Osteoblast (primary cell): ENCODE measurements at regions not wholly inside any gene's neighbourhood (a gene's known extent, or its start where the extent isn't known, plus 50 kb on each side); places are given as distances from the start of the nearest gene placed in this dataset.

Experiments used
- DNase-seq: peaks from one replicate; pipeline ENCODE4 v3.0.0; 2011; ENCODE audit warnings: low spot score, mixed read lengths; ENCODE audit not compliant: insufficient read length; ENCODE audit errors: missing footprints
- H2AFZ ChIP-seq: 2 replicates; pipeline ENCODE4 v1.6.0; 2011; ENCODE audit warnings: mild to moderate bottlenecking, low read length
- H3K27ac ChIP-seq: 2 replicates; pipeline ENCODE4 v1.5.1; 2011; ENCODE audit warnings: mild to moderate bottlenecking, low read depth, low read length, moderate library complexity
- H3K27me3 ChIP-seq: 2 replicates; pipeline ENCODE4 v1.6.0; 2012; ENCODE audit warnings: mild to moderate bottlenecking, control low read depth, inconsistent platforms, low read length, moderate library complexity; ENCODE audit not compliant: insufficient read depth
- H3K36me3 ChIP-seq: 2 replicates; pipeline ENCODE4 v1.5.1; 2011; ENCODE audit warnings: mild to moderate bottlenecking, low read length, control low read depth, moderate library complexity; ENCODE audit not compliant: insufficient read depth
- H3K4me1 ChIP-seq: 2 replicates; pipeline ENCODE4 v1.5.1; 2011; ENCODE audit warnings: mild to moderate bottlenecking, low read length, control low read depth, moderate library complexity; ENCODE audit not compliant: insufficient read depth
- H3K4me2 ChIP-seq: 2 replicates; pipeline ENCODE4 v1.6.0; 2011; ENCODE audit warnings: mild to moderate bottlenecking, low read length; ENCODE audit not compliant: insufficient read depth
- H3K4me3 ChIP-seq: fragments of 200-600 bp; sonication (generic); 3 replicates; pipeline ENCODE4 v1.5.1; 2012; ENCODE audit warnings: mild to moderate bottlenecking, low read length, inconsistent platforms; ENCODE audit not compliant: insufficient read depth
- H3K79me2 ChIP-seq: 2 replicates; pipeline ENCODE4 v1.6.0; 2012; ENCODE audit warnings: mild to moderate bottlenecking, low read length, control low read depth, inconsistent platforms; ENCODE audit not compliant: insufficient read depth
- H3K9me3 ChIP-seq: 2 replicates; pipeline ENCODE4 v1.5.1; 2011; ENCODE audit warnings: low read depth, low read length, control low read depth
- H4K20me1 ChIP-seq: 2 replicates; pipeline ENCODE4 v1.6.0; 2012; ENCODE audit warnings: mild to moderate bottlenecking, low read length, control low read depth; ENCODE audit not compliant: insufficient read depth
- TF ChIP-seq, protein P1 (sequence below): IDR thresholded peaks from 2 replicates; pipeline ENCODE4 v1.5.1; 2011; ENCODE audit warnings: mild to moderate bottlenecking, low read depth, low read length, moderate library complexity; ENCODE audit errors: extremely low read depth

DNA sequence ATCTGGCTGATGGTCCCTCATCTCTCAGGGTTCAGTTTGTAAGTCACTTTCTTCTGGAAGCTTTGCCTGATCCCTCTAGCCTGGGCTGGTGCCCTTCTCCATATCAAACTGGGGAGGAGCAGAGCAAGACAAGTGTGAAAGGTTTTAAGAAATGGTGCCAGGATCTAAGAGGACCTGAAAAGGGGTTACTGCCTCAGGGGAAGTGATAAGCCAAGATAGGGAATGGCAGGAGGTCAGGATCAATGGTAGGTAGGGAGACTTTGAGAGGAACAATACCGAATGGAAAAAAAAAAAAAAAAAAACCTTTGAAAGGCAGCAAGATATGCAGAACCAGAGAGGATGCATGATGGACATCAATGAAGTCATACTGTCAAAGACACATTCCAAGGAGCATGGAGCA, 67.5 kb upstream of the TLR4 start:
- Histone ChIP-seq H3K4me2 (no peak overlapping the region), H3K9me3 (no peaks in the 10 kb centered on the region), H2AFZ (no peak overlapping the region), H3K4me1 (no peaks in the 10 kb centered on the region), H3K4me3 (no peak overlapping the region), H3K79me2 (no peaks in the 10 kb centered on the region), H3K27ac (no peak overlapping the region), H3K27me3 (peaks cover 7% of the 10 kb centered on the region), H3K36me3 (no peaks in the 10 kb centered on the region), H4K20me1 (no peaks in the 10 kb centered on the region)
- TF ChIP-seq, protein P1, sequence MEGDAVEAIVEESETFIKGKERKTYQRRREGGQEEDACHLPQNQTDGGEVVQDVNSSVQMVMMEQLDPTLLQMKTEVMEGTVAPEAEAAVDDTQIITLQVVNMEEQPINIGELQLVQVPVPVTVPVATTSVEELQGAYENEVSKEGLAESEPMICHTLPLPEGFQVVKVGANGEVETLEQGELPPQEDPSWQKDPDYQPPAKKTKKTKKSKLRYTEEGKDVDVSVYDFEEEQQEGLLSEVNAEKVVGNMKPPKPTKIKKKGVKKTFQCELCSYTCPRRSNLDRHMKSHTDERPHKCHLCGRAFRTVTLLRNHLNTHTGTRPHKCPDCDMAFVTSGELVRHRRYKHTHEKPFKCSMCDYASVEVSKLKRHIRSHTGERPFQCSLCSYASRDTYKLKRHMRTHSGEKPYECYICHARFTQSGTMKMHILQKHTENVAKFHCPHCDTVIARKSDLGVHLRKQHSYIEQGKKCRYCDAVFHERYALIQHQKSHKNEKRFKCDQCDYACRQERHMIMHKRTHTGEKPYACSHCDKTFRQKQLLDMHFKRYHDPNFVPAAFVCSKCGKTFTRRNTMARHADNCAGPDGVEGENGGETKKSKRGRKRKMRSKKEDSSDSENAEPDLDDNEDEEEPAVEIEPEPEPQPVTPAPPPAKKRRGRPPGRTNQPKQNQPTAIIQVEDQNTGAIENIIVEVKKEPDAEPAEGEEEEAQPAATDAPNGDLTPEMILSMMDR = no peak
- DNase-seq = no peak

DNA sequence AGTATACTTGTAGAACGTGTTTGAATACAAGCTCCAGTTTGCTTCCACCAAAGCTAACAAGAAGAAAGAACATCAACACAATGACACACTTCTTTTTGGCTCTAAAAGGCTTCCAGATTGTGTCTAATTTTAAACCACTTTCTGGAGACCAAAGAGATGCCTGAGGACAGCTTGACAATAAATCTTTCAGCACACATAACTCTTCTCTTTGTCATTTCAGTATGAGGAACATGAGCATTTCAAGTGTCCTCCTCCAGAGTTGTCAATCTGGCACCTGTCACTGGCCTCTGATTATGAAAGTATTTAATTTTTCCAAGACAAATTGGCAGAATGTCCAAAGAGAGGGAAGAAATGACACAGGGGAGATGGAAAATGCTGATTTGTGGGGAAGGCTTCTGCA, 79.0 kb upstream of the TLR4 start:
- TF ChIP-seq, protein P1 = no peak
- Histone ChIP-seq H2AFZ (no peak overlapping the region), H3K27ac (no peak overlapping the region), H3K9me3 (no peaks in the 10 kb centered on the region), H3K36me3 (no peaks in the 10 kb centered on the region), H3K4me2 (no peak overlapping the region), H4K20me1 (no peaks in the 10 kb centered on the region), H3K79me2 (no peaks in the 10 kb centered on the region), H3K4me3 (no peak overlapping the region), H3K4me1 (no peaks in the 10 kb centered on the region), H3K27me3 (no peaks in the 10 kb centered on the region)
- DNase-seq = no peak

DNA sequence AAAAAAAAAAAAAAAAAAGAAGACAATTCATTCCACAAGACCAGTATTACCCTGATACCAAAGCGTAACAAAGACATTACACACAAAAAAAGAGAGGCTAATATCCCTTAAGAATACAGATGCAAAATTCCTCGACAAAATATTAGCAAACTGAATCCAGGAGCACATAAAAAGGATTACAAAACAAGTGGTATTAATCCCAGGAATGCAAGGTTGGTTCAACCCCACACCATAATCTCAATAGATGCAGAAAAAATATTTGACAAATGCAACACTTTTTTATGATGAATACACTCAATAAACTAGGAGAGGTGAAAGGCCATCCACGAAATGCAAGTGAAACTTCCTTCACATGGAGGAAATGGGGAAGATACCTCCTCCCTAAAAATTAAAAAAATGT, 80.1 kb upstream of the TLR4 start:
- no peaks in the 10 kb centered on the region for H3K36me3 ChIP-seq
- H3K79me2 ChIP-seq = no peaks in the 10 kb centered on the region
- no peak overlapping the region for H2AFZ ChIP-seq
- no peaks in the 10 kb centered on the region for H3K4me1 ChIP-seq
- no peaks in the 10 kb centered on the region for H4K20me1 ChIP-seq
- H3K27ac ChIP-seq = no peak overlapping the region
- H3K27me3 ChIP-seq = no peaks in the 10 kb centered on the region
- TF ChIP-seq, protein P1 = no peak
- no peak for DNase-seq
- no peaks in the 10 kb centered on the region for H3K9me3 ChIP-seq
- H3K4me2 ChIP-seq = no peak overlapping the region
- H3K4me3 ChIP-seq = no peak overlapping the region

DNA sequence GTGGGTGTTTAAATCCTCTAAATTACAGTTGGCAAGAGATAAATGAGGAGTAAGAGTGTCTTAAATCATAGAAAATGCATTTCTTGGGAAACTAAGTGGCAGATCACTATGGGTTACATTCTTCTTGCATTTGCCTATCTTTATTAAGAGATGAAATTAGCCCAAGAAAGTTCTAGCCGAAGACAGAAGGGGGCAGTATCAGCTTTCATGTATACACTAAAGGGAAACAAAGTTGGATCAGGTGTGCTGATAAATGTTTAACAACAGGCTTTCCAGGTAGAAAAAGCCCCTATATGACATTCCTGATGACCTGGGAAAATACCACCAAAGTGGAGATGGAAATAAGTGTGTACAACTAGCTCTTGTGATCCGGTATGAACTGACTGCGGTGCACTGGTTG, 81.9 kb upstream of the TLR4 start:
- H4K20me1 ChIP-seq = no peaks in the 10 kb centered on the region
- no peak overlapping the region for H2AFZ ChIP-seq
- no peaks in the 10 kb centered on the region for H3K36me3 ChIP-seq
- H3K27me3 ChIP-seq = no peaks in the 10 kb centered on the region
- no peak overlapping the region for H3K4me2 ChIP-seq
- H3K79me2 ChIP-seq = no peaks in the 10 kb centered on the region
- H3K4me3 ChIP-seq = no peak overlapping the region
- TF ChIP-seq, protein P1 = peak; percentile 15
- DNase-seq = no peak
- no peaks in the 10 kb centered on the region for H3K9me3 ChIP-seq
- H3K27ac ChIP-seq = no peak overlapping the region
- H3K4me1 ChIP-seq = no peaks in the 10 kb centered on the region
